ENCODE measurements at regions not wholly inside any gene's neighbourhood (a gene's known extent, or its start where the extent isn't known, plus 50 kb on each side); places are given as distances from the start of the nearest gene placed in this dataset.

- in situ Hi-C loops (cut with MboI; ENCODE audit: low pct_unique_long_range_greater_than_20kb, low sequenced_read_pairs, unreplicated experiment) = no loop called here
- no peak for DNase-seq (ENCODE audit: low spot score)
- no peak for TF ChIP-seq CTCF (IDR thresholded peaks at IDR 0.05; ENCODE audit: extremely low read depth, insufficient read depth, missing control alignments)
These were observed 957.9 kb upstream of the ADGRL2 start for GRCh38 chr1:80842796-80843195.

DNA sequence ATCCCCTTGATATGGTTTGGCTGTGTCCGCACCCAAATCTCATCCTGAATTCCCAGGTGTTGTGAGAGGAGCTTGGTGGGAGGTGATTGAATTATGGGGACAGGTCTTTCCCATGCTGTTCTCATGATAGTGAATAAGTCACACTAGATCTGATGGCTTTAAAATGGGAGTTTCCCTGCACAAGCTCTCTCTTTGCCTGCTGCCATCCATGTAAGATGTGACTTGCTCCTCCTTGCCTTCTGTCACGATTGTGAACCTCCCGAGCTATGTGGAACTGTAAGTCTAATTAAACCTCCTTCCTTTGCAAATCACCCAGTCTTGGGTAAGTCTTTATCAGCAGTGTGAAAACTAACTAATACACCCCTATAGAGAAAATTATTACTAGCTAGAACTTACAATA, 959.5 kb upstream of the ADGRL2 start:
- in situ Hi-C loops (cut with MboI; ENCODE audit: low pct_unique_long_range_greater_than_20kb, low sequenced_read_pairs, unreplicated experiment) = no loop called here
- no peak for TF ChIP-seq CTCF (IDR thresholded peaks at IDR 0.05; ENCODE audit: extremely low read depth, insufficient read depth, missing control alignments)
- DNase-seq (ENCODE audit: low spot score) = no peak

DNA sequence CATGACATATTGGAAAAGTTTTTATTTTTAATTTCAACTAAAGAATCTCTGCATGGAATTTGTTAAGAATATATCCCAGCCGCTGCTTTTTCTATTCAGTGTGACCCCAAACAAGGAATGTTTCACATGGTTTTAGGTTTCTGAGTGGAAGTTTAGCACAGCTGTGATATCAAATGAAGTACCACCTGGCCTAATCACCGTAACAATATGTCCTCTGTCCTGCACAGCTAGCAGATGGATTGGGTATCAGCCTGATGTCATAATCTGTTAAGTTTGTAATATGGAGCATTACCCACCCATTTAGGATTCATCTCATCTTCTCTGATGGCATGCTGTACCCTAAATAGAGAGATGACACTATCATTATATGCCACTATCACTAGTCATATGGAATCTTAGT, 963.7 kb upstream of the ADGRL2 start:
- no peak for TF ChIP-seq CTCF (IDR thresholded peaks at IDR 0.05; ENCODE audit: extremely low read depth, insufficient read depth, missing control alignments)
- in situ Hi-C loops (cut with MboI; ENCODE audit: low pct_unique_long_range_greater_than_20kb, low sequenced_read_pairs, unreplicated experiment) = no loop called here
- DNase-seq (ENCODE audit: low spot score) = no peak

DNA sequence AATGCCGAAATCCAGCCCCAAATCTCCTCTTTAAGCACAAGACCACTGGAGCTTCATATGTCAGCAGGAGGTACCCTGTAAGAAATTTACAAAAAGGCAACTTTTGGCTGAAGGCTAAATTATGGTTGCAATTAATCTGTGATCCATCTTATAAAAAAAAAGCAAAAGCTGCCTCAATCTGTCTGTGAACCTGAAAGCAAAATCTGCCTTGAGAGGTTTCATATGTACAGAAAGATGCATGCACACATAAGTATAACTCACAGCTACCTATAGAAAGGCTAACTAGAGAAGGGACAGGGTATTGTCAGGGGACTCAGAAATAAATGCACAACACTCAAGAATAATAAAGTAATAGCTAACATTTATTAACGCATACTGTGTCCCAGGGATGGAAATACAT, 964.2 kb upstream of the ADGRL2 start:
- no peak for TF ChIP-seq CTCF (IDR thresholded peaks at IDR 0.05; ENCODE audit: extremely low read depth, insufficient read depth, missing control alignments)
- DNase-seq (ENCODE audit: low spot score) = no peak
- in situ Hi-C loops (cut with MboI; ENCODE audit: low pct_unique_long_range_greater_than_20kb, low sequenced_read_pairs, unreplicated experiment) = no loop called here

DNA sequence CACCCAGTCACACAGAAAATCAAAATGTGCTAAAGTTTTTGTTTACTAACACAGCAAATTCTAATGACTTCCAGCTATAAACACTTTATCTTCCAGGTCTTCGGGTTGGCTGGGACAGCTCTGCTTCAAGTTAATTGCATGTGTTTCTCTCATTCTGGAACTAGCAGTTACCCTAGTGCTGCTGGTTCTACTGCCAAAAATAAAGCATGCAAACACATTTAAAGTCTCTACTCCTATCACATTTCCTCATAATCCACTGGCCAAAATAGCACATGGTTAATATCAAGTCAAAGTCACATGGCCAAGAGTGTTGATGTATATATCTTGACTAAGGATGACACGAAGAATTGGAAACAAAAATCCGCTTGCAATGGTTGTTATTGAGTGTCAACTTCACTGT, 973.1 kb upstream of the ADGRL2 start:
- in situ Hi-C loops (cut with MboI; ENCODE audit: low pct_unique_long_range_greater_than_20kb, low sequenced_read_pairs, unreplicated experiment) = no loop called here
- no peak for DNase-seq (ENCODE audit: low spot score)
- no peak for TF ChIP-seq CTCF (IDR thresholded peaks at IDR 0.05; ENCODE audit: extremely low read depth, insufficient read depth, missing control alignments)

DNA sequence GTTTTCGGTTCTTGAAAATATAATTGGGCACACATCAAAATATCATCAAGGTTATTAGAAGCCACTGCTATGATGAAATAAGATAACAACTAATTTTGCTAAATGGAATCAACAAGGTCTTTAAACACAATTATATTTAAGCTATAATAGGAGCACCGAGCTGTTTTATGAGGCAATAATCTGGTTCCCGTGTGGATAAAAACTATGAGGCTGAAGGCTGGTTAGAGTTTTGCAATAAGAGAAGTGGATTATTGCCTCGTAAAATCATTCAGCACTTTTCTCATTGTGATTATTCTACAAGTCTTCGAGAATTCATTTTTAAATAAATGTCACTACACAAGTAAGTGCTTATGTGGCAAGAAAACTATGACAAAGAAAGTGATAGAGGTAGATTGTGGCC, 975.7 kb upstream of the ADGRL2 start:
- no peak for TF ChIP-seq CTCF (IDR thresholded peaks at IDR 0.05; ENCODE audit: extremely low read depth, insufficient read depth, missing control alignments)
- in situ Hi-C loops (cut with MboI; ENCODE audit: low pct_unique_long_range_greater_than_20kb, low sequenced_read_pairs, unreplicated experiment) = no loop called here
- DNase-seq (ENCODE audit: low spot score) = no peak

GRCh38 chr1:80818211-80818610, 982.5 kb upstream of the ADGRL2 start:
- DNase-seq (ENCODE audit: low spot score) = no peak
- no peak for TF ChIP-seq CTCF (IDR thresholded peaks at IDR 0.05; ENCODE audit: extremely low read depth, insufficient read depth, missing control alignments)

More at GRCh38 chr1:80818211-80818610, 982.5 kb upstream of the ADGRL2 start:
- in situ Hi-C loops (cut with MboI; ENCODE audit: low pct_unique_long_range_greater_than_20kb, low sequenced_read_pairs, unreplicated experiment) = no loop called here

All from GM13977 (cell line).